Lower leg skin (tissue), 4 donors: ENCODE measurements at regions not wholly inside any gene's neighbourhood (a gene's known extent, or its start where the extent isn't known, plus 50 kb on each side); places are given as distances from the start of the nearest gene placed in this dataset.

Source experiments
- DNase-seq, 2 donors: peaks; one replicate each; pipeline ENCODE4 v3.0.0-alpha.2; 2019; ENCODE audit warnings: low spot score in 2 of 2
- H3K4me3 ChIP-seq: fragments of 200-600 bp; sonication (generic); 2 replicates; pipeline ENCODE4 v1.5.1; 2017; ENCODE audit warnings: mild to moderate bottlenecking, low read depth; ENCODE audit not compliant: poor library complexity, severe bottlenecking
- POLR2A ChIP-seq, 2 donors: fragments of 450-650 bp; IDR thresholded peaks; one replicate each; pipeline ENCODE4 v1.6.1; 2016 to 2017; ENCODE audit warnings: antibody characterized with exemption in 2 of 2, mild to moderate bottlenecking in 1 of 2, moderate library complexity in 1 of 2
- WGBS, 2 donors: methylation state at CpG; one replicate each; pipeline ENCODE4 v1.1.5; 2018; 5-methylcytosine and 5-hydroxymethylcytosine counted together
- intact Hi-C: fragments of 100-400 bp; cut with DNase I; formaldehyde crosslinking; loops from one replicate; pipeline ENCODE4 v1.15.0; 2023; ENCODE audit warnings: low total_unique reads
- TF ChIP-seq, protein P1 (sequence below), 3 donors: fragments of 450-650 bp; IDR thresholded peaks; one replicate each; pipeline ENCODE4 v1.5.1; 2016; ENCODE audit warnings: antibody characterized with exemption in 3 of 3, mild to moderate bottlenecking in 3 of 3, moderate library complexity in 2 of 3

DNA sequence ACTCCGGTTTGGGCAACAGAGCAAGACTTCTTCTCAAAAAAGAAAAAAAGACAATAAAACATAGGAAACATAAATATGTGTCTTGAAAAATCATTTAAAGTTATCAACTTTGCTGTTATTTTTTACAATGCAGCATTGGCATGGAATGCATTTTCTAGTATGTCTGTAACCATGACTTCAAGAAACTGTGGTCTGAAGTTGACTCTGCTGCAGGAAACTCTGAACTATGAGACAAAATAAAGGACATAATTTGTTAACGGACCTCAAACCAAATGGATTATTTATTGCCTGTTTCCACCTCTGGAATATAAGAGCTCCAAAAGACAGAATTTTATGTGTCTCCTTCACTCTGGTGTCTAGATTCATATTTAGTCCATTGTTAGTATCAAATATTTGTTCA is 79.1 kb downstream of the TRIB2 start:
- no peak for DNase-seq
- intact Hi-C loops = no loop called here
- TF ChIP-seq POLR2A (IDR thresholded peaks at IDR 0.05) = no peak
- TF ChIP-seq, protein P1, sequence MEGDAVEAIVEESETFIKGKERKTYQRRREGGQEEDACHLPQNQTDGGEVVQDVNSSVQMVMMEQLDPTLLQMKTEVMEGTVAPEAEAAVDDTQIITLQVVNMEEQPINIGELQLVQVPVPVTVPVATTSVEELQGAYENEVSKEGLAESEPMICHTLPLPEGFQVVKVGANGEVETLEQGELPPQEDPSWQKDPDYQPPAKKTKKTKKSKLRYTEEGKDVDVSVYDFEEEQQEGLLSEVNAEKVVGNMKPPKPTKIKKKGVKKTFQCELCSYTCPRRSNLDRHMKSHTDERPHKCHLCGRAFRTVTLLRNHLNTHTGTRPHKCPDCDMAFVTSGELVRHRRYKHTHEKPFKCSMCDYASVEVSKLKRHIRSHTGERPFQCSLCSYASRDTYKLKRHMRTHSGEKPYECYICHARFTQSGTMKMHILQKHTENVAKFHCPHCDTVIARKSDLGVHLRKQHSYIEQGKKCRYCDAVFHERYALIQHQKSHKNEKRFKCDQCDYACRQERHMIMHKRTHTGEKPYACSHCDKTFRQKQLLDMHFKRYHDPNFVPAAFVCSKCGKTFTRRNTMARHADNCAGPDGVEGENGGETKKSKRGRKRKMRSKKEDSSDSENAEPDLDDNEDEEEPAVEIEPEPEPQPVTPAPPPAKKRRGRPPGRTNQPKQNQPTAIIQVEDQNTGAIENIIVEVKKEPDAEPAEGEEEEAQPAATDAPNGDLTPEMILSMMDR (IDR thresholded peaks at IDR 0.05) = no peak
- 36 to 37% methylated on average over 2 of the region's 2 CpGs for WGBS, 2 donors
- H3K4me3 ChIP-seq = no peak overlapping the region

DNA sequence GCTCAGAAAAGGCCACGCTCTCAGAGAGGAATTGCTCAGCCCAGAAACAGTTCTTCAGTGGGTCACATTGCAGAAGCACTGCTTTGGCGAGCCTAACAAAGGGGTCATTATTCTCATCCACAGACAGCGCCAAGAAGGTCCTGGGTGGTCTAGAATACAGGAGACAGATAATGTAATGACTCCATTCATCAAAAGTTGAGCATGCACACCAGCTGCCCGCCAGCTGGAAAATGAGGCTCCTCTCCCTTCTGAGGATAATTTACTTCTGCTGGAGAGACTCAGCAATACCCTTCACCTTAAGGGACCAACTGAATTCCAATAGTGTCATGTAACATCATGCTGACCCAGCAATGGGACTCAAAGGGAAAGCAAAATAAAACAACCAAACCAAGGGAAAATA is 79.9 kb downstream of the TRIB2 start:
- intact Hi-C loops = no loop called here
- TF ChIP-seq, protein P1 (IDR thresholded peaks at IDR 0.05) = no peak
- no peak for TF ChIP-seq POLR2A (IDR thresholded peaks at IDR 0.05)
- no peak overlapping the region for H3K4me3 ChIP-seq
- no peak for DNase-seq
- WGBS, 2 donors = 69 to 85% methylated on average over 4 of the region's 4 CpGs

GRCh38 chr2:12797815-12798214 is 81.1 kb downstream of the TRIB2 start:
- no peak overlapping the region for H3K4me3 ChIP-seq
- 23 to 26% methylated on average over 3 of the region's 3 CpGs for WGBS, 2 donors
- TF ChIP-seq POLR2A (IDR thresholded peaks at IDR 0.05) = no peak
- TF ChIP-seq, protein P1 (IDR thresholded peaks at IDR 0.05) = no peak
- no peak for DNase-seq
- intact Hi-C loops = no loop called here

GRCh38 chr2:12803607-12804006 is 86.9 kb downstream of the TRIB2 start:
- no peak overlapping the region for H3K4me3 ChIP-seq
- no peak for TF ChIP-seq POLR2A (IDR thresholded peaks at IDR 0.05)
- TF ChIP-seq, protein P1 (IDR thresholded peaks at IDR 0.05) = no peak
- intact Hi-C loops = no loop called here
- no peak for DNase-seq

DNA sequence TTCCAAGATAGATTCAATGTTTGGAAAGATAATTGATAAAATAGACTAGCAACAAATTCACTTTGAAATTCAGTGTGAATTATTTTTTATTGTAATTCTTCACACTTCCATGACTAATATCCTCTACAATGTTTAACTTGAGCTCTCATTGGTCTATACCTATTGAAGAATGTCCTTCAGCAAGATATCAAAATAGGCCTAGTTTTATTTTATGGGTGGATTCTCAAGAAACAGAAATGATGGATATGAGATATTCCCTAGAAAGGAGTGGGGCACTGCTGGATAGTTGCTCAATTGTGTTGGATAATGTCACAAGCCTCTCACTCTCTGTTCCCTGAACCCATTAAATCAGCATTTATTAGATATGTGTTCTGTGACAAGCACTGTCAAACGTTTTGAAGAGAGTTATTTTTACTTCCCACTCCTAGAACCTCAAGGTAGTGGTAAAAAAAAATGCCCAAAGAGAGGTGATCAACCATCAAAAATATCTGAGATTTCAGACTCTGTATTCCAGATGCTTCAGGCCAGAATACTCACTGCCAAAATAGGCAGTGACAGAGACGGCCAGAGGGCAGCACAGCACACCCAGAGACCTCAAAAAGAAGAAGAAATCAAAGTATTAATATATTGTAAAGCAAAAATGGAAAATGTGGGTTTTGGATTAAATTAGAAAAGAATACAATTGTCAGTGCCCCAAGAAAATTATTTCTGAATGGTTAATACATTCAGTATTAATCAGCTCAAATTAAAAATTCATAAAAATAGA is 87.5 kb downstream of the TRIB2 start:
- H3K4me3 ChIP-seq = no peak overlapping the region
- TF ChIP-seq, protein P1 (IDR thresholded peaks at IDR 0.05) = no peak
- TF ChIP-seq POLR2A (IDR thresholded peaks at IDR 0.05) = no peak
- 29 to 38% methylated on average over 2 of the region's 2 CpGs for WGBS, 2 donors
- intact Hi-C loops = no loop called here
- DNase-seq = no peak

DNA sequence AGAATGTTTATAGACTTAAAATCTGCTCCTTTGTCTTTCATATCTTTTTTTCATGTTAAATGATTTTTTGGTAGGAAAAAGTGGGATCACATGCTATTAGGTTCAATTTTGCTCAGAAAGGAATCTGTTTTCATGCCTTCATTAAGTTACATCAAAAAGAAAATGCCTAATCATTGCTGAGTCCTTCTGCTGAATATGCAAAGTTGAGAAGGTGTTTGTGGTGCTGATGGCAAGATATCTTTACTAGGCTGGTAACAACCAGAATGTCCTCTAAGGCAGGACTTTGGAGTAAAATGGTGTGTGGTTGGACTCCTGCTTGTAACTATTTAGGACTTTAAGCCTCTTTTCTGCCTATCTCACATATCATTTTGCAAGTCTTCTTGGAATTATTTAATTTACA is 88.3 kb downstream of the TRIB2 start:
- intact Hi-C loops = no loop called here
- DNase-seq = no peak
- no peak overlapping the region for H3K4me3 ChIP-seq
- TF ChIP-seq, protein P1 (IDR thresholded peaks at IDR 0.05) = no peak
- TF ChIP-seq POLR2A (IDR thresholded peaks at IDR 0.05) = no peak
